HG03045 (cell line): ENCODE measurements at regions not wholly inside any gene's neighbourhood (a gene's known extent, or its start where the extent isn't known, plus 50 kb on each side); places are given as distances from the start of the nearest gene placed in this dataset.
A peak's percentile ranks its signal among the peaks of the same experiment; 100 is the strongest.

ENCODE experiments used
- ATAC-seq: cut with Tn5 transposase; IDR thresholded peaks from one replicate; pipeline ENCODE4 v1.9.1; 2021; ENCODE audit warnings: mild to moderate bottlenecking, moderate library complexity; ENCODE audit not compliant: unreplicated experiment

DNA sequence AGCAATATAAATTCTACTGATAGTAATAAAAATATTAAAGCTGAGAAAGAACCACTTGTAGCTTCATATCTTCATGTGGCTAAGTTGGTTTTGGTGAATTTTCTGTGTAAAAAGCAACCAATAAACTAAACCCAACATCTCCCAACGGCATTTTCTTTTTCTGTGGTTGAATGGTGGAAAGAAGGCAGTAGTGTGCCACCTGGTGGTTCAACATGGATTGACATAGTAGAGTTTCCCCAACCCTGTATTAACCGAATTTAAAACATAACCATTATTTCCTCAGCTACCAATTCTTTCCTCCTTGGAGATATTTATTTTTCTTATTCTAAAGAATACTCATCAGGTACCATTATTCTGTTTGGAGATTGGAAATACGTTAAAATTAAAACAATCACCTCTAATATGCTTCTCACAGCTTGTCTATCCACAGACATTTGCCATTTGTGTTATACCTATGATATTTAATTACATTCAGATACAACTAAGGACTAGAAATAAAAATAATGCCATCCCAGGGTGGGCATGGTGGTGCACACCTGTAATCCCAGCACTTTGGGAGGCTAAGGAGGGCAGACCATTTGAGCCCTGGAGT lies 117.1 kb upstream of the EEF1E1 start:
- ATAC-seq: peak; percentile 70

DNA sequence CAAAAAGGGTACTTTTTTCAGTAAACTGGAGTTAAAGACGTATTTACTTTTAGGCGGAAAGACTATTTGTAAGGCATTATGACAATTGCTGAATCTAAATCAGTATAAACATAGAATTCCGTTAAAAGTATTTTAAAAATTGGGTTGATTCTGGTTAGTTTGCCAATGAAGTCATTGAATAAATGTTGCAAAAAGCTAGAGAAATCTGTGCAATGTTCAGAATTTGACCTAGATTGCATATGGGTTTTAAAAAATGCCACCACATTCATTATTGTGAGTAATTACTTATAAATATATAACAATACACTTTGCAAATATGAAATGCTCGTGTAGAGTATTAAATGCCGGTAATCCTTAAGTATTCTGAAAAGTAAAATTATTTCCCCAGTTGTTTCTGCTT lies 116.5 kb upstream of the EEF1E1 start:
- ATAC-seq: no peak

DNA sequence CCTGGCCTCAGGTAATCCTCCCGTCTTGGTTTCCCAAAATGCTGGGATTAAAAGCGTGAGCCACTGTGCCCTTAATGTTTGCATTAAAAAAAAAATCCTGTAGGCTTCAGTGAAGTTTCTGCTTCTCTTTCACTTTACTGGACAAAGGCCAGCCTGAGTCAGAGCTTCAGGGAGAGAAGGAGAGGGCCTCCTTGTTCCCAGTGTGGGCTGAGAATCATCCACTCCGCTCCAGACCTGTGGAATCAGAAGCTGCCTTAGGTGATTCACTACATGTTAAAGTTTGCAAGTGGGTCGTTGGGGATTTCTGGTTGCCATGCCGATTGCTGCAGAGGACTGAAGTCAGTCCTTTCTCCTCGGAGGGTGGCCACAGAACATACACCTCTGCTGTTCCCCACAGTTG lies 113.3 kb upstream of the EEF1E1 start:
- no peak for ATAC-seq

GRCh38 chr6:8213995-8214394 lies 111.6 kb upstream of the EEF1E1 start:
- no peak for ATAC-seq

DNA sequence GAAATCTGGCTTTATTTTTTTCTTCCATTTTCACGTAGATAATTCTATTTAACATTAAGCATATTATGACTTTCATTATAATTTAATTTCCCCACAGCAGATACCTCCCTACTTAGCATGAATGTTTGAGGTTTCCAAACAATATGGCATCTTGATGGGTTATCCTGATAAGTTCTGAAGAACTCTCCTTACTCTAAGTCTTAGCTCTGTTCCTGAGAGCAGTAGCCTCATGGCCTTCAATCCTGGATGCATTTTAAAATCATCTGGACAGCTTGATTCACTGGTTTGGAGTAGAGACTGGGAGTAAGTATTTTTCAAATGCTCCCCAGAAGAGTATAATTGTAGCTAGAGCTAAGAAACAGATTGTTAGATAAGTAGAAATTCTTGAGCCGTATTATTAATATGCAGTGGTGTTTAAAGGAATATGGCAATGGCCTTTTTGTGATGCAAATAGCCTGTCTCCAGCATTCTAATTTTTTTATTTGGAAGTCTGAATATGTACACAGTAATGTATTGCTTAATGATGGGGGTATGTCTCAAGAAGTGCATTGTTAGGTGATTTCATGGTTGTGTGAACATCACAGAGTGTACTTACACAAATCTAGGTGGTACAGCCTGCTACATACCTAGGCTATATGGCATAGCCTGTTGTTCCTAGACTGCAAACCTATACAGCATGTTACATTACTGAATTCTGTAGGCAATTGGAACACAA lies 110.5 kb upstream of the EEF1E1 start:
- no peak for ATAC-seq

GRCh38 chr6:8207869-8208191 lies 105.5 kb upstream of the EEF1E1 start:
- no peak for ATAC-seq

DNA sequence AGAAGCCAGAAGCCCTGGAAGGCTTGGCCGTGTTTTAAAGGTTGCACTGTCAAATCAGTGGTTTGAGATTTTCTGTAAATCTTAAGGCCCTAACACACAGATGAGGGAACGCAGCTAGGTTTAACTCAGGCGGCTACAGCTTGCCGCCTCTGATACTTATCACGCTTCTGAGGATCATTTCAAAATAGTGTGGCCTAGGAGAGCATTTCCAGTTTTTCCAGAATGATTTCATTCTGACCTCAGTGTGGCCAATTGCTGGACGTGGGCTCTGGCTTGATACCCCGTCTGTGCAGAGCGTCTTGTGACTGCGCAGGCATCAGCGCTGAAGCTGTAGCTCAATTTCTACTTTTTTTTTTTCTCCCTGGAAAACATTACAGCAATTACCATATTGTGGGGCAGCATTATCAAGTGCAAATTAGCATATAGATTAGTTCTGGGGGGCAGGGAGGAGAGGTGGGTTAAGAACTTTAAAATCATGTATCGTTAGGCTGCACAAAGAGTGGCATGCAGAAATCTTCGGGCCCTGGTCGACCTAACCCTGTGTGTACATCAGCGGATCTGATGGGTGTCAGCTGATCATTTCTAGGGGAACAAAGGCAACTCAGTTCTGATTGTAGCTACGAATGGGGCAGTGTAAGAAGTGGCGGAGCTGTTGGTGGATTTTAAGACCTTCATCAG lies 105.0 kb upstream of the EEF1E1 start:
- no peak for ATAC-seq

DNA sequence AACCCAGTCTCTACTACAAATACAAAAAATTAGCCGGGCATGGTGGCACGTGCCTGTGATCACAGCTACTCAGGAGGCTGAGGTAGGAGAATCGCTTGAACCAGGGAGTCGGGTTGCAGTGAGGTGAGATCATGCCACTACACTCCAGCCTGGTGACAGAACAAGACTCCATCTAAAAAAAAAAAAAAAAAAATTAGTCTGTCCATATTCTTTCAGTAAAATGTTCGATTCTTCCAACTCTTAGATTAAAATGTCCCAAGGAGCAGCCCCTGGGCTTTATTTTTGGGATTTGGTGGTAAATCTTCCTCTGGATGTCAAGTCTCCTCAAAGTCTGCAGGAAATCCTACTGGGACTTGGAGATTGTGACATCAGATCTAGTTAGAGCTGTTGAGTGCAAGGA lies 101.0 kb upstream of the EEF1E1 start:
- no peak for ATAC-seq

DNA sequence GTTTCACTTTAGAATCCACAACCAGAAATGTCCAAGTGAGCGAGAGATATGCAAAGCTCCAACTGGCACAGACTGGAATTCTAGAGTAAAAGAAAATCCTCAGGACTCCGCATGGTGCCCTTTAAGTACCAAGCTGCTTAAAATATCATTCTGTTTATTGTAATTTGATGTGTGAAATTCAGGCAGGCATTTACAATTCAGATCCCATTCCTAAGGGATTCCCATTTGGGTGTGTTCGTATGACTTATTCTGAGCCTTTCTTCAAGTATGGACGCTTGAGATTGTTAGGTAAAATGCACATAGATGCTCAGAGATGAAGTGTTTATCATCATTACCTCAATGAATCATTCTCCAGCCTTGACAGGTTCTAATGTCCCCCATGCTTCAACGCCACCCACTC lies 99.3 kb upstream of the EEF1E1 start:
- ATAC-seq: no peak

DNA sequence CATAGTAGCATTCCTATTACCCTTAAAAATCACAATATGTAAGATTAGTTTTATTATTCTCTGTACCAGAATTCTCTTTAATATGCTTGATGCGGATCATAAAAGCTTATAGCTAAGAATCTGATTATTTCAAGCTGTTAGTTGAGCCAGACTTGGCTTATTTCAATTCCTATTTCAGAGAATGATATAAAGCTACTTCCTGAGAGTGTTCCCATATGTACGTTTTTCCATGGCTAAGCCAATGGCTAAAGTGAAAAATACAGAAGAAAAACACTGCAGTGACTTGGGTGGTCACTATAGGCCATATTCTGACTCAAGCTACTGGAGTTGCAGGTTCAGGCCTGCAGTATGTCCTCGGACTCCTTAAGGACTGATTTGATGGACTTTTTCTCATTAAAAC lies 97.9 kb upstream of the EEF1E1 start:
- ATAC-seq: no peak

GRCh38 chr6:8195714-8196102 lies 93.4 kb upstream of the EEF1E1 start:
- ATAC-seq: no peak

DNA sequence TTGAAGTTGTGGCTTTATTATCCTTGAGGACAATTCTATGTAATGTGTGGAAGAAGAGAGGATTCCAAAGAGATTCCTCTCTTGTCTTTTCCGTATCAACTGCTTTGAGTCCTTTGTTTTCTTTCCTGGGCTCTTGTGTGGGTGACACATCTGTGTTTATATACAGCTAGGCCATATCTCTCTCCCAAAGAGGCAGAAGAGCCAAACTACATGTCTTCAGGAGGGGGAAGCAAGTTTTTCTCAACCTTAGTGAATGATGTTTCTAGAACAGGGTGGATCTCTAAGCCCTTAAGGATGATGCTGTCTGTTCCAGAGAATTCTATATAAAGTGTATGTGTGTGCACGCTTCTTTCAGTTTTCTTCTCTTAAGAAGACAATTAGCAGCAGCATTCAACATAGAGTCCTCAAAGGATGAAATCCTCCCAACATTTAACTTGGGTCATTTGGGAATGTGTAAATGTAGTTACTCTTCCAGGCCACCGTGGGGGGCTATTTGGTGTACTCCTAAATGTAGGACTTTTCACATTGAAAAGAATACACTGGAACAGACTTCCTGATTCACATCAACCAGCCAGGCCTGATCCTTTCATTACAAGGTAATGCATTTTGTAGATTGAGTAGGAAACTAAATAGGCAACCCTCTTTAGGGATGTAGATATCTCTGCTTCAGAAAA lies 92.8 kb upstream of the EEF1E1 start:
- no peak for ATAC-seq

GRCh38 chr6:8194490-8194889 lies 92.1 kb upstream of the EEF1E1 start:
- no peak for ATAC-seq

- no peak for ATAC-seq
Observed at GRCh38 chr6:8193541-8193940, 91.2 kb upstream of the EEF1E1 start.

- no peak for ATAC-seq
Observed at GRCh38 chr6:8192597-8192996, 90.2 kb upstream of the EEF1E1 start.

DNA sequence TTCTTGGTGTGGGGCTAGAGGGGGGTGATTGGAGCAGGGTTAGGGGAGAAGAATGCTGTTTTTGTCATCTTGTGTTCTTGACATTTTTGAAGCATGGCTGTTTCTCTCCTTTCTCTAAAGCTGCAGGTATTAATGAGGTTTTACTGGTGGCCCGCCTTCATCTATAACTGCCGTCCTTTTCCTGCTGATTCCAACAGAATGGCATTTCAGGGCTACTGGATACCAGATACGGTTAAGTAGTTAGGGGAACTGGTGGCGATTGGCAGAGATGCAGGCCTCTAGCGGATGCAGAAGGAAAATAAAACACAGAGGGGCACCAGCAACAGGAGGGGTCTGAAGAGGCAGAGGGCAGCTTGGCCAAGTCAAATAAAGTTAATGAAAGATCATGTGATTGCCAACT lies 89.7 kb upstream of the EEF1E1 start:
- ATAC-seq: no peak

DNA sequence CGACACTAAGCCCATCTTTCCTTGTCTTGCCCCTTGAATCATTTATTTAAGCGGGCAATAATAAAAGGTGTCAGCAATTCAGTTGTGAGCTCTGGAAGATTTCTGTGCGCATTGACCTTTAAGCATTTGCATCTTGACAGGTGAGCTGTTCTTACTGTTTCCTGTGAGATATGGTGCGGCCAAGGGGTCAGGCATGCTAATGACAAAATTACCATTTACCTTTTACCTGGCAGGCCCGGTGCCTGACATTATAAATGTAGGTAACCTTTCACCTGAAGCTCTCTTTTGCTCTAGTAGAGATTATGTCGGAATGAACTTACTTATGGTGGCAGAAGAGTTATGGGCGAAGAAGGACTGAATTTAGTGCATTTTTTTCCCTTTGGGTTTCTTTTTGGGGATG lies 89.3 kb upstream of the EEF1E1 start:
- no peak for ATAC-seq

GRCh38 chr6:8187209-8187608 lies 84.9 kb upstream of the EEF1E1 start:
- no peak for ATAC-seq

- ATAC-seq: no peak
Observed at GRCh38 chr6:8182902-8183665, 80.7 kb upstream of the EEF1E1 start.

GRCh38 chr6:8181951-8182845 lies 79.8 kb upstream of the EEF1E1 start:
- no peak for ATAC-seq
